RWPE2 (cell line): ENCODE measurements at regions not wholly inside any gene's neighbourhood (a gene's known extent, or its start where the extent isn't known, plus 50 kb on each side); places are given as distances from the start of the nearest gene placed in this dataset.
"Not testable (repeated sequence)": the region's sequence is repeated elsewhere in the genome, so short reads cannot be mapped to it uniquely, and the experiment has no call there.

ENCODE experiments used
- ATAC-seq: fragments of 200-7000 bp; cut with Tn5 transposase; 3 replicates; pipeline ENCODE4 v1.9.1; 2021; ENCODE audit warnings: low read depth
- DNase-seq: peaks from one replicate; pipeline ENCODE4 v3.0.0-alpha.2; 2020; ENCODE audit warnings: low spot score
- H3K27ac ChIP-seq: fragments of 450-650 bp; 2 replicates; pipeline ENCODE4 v1.5.1; 2017; ENCODE audit warnings: mild to moderate bottlenecking; ENCODE audit not compliant: poor library complexity, severe bottlenecking
- H3K27me3 ChIP-seq: fragments of 250-450 bp; sonication (Bioruptor Pico); 2 replicates; pipeline ENCODE4 v1.5.1; 2021; ENCODE audit warnings: mild to moderate bottlenecking, moderate library complexity; ENCODE audit not compliant: insufficient read depth, poor library complexity, severe bottlenecking
- H3K36me3 ChIP-seq: fragments of 250-450 bp; sonication (Bioruptor Pico); 2 replicates; pipeline ENCODE4 v1.5.1; 2020; ENCODE audit warnings: low read depth, mild to moderate bottlenecking, moderate library complexity
- H3K4me1 ChIP-seq: fragments of 250-450 bp; sonication (Bioruptor Pico); 2 replicates; pipeline ENCODE4 v1.5.1; 2021; ENCODE audit warnings: mild to moderate bottlenecking, moderate library complexity; ENCODE audit not compliant: insufficient read depth, poor library complexity, severe bottlenecking
- H3K4me3 ChIP-seq: fragments of 250-450 bp; sonication (Bioruptor Pico); 2 replicates; pipeline ENCODE4 v1.5.1; 2021; ENCODE audit warnings: mild to moderate bottlenecking, moderate library complexity; ENCODE audit not compliant: severe bottlenecking
- H3K9me3 ChIP-seq: fragments of 250-450 bp; sonication (Bioruptor Pico); 2 replicates; pipeline ENCODE4 v1.5.1; 2021; ENCODE audit warnings: mild to moderate bottlenecking, moderate library complexity; ENCODE audit not compliant: severe bottlenecking
- TF ChIP-seq, protein P1 (sequence below): fragments of 450-650 bp; IDR thresholded peaks from one replicate; pipeline ENCODE4 v1.5.1; 2017; ENCODE audit warnings: mild to moderate bottlenecking, moderate library complexity; ENCODE audit not compliant: poor library complexity, severe bottlenecking

GRCh38 chr6:26275663-26276062, 89.3 kb upstream of the BTN3A2 start:
- no peak overlapping the region for H3K27ac ChIP-seq

GRCh38 chr6:26276841-26277648, 88.0 kb upstream of the BTN3A2 start:
- Histone ChIP-seq H3K27ac (no peak overlapping the region), H3K27me3 (no peaks in the 10 kb centered on the region), H3K9me3 (no peaks in the 10 kb centered on the region), H3K36me3 (no peaks in the 10 kb centered on the region), H3K4me1 (peaks cover 4% of the 10 kb centered on the region), H3K4me3 (no peak overlapping the region)
- TF ChIP-seq, protein P1, sequence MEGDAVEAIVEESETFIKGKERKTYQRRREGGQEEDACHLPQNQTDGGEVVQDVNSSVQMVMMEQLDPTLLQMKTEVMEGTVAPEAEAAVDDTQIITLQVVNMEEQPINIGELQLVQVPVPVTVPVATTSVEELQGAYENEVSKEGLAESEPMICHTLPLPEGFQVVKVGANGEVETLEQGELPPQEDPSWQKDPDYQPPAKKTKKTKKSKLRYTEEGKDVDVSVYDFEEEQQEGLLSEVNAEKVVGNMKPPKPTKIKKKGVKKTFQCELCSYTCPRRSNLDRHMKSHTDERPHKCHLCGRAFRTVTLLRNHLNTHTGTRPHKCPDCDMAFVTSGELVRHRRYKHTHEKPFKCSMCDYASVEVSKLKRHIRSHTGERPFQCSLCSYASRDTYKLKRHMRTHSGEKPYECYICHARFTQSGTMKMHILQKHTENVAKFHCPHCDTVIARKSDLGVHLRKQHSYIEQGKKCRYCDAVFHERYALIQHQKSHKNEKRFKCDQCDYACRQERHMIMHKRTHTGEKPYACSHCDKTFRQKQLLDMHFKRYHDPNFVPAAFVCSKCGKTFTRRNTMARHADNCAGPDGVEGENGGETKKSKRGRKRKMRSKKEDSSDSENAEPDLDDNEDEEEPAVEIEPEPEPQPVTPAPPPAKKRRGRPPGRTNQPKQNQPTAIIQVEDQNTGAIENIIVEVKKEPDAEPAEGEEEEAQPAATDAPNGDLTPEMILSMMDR = no peak
- ATAC-seq (no peak), DNase-seq (no peak)

More at GRCh38 chr6:26275663-26276062, 89.3 kb upstream of the BTN3A2 start:
- DNase-seq = no peak
- H3K4me3 ChIP-seq = no peak overlapping the region
- peaks cover 4% of the 10 kb centered on the region for H3K4me1 ChIP-seq
- TF ChIP-seq, protein P1 = no peak
- no peak for ATAC-seq
- no peaks in the 10 kb centered on the region for H3K9me3 ChIP-seq
- H3K27me3 ChIP-seq = no peaks in the 10 kb centered on the region
- no peaks in the 10 kb centered on the region for H3K36me3 ChIP-seq

GRCh38 chr6:26278536-26278935, 86.5 kb upstream of the BTN3A2 start:
- TF ChIP-seq, protein P1 = no peak
- Histone ChIP-seq H3K36me3 (no peaks in the 10 kb centered on the region), H3K4me1 (no peaks in the 10 kb centered on the region), H3K27ac (no peak overlapping the region), H3K9me3 (no peaks in the 10 kb centered on the region), H3K27me3 (no peaks in the 10 kb centered on the region), H3K4me3 (no peak overlapping the region)
- DNase-seq (no peak), ATAC-seq (no peak)

GRCh38 chr6:26279371-26279770, 85.6 kb upstream of the BTN3A2 start:
- H3K27me3 ChIP-seq, H3K4me1 ChIP-seq, H3K36me3 ChIP-seq, H3K4me3 ChIP-seq, ATAC-seq, H3K27ac ChIP-seq, H3K9me3 ChIP-seq, DNase-seq: not testable (repeated sequence)

GRCh38 chr6:26280407-26280806, 84.6 kb upstream of the BTN3A2 start:
- no peak overlapping the region for H3K27ac ChIP-seq
- ATAC-seq = no peak
- H3K4me1 ChIP-seq = no peaks in the 10 kb centered on the region

More at GRCh38 chr6:26280407-26280806, 84.6 kb upstream of the BTN3A2 start:
- no peak overlapping the region for H3K4me3 ChIP-seq
- H3K27me3 ChIP-seq = no peaks in the 10 kb centered on the region
- no peaks in the 10 kb centered on the region for H3K9me3 ChIP-seq
- no peak for DNase-seq
- H3K36me3 ChIP-seq = no peaks in the 10 kb centered on the region
- TF ChIP-seq, protein P1 = no peak
